IPS-20b (cell line): ENCODE measurements at regions not wholly inside any gene's neighbourhood (a gene's known extent, or its start where the extent isn't known, plus 50 kb on each side); places are given as distances from the start of the nearest gene placed in this dataset.

Source experiments
- H3K27ac ChIP-seq: one replicate; pipeline ENCODE4 v1.5.1; 2013; ENCODE audit warnings: low read length
- H3K27me3 ChIP-seq: 2 replicates; pipeline ENCODE4 v1.6.1; 2013; ENCODE audit warnings: mild to moderate bottlenecking, low read length, inconsistent platforms; ENCODE audit not compliant: insufficient read depth
- H3K36me3 ChIP-seq: 2 replicates; pipeline ENCODE4 v1.6.1; 2013; ENCODE audit warnings: low read depth, mild to moderate bottlenecking, inconsistent platforms, low read length, moderate library complexity; ENCODE audit not compliant: insufficient read depth
- H3K4me1 ChIP-seq: 2 replicates; pipeline ENCODE4 v1.6.1; 2013; ENCODE audit warnings: mild to moderate bottlenecking, control low read depth, inconsistent platforms, low read length, moderate library complexity; ENCODE audit not compliant: insufficient read depth
- H3K4me3 ChIP-seq: 2 replicates; pipeline ENCODE4 v1.5.1; 2013; ENCODE audit warnings: mild to moderate bottlenecking, low read length, inconsistent platforms
- H3K9ac ChIP-seq: 2 replicates; pipeline ENCODE4 v1.6.1; 2013; ENCODE audit warnings: low read depth, mild to moderate bottlenecking, inconsistent platforms, low read length, moderate library complexity
- H3K9me3 ChIP-seq: 2 replicates; pipeline ENCODE4 v1.6.1; 2013; ENCODE audit warnings: mild to moderate bottlenecking, low read depth, low read length, inconsistent platforms; ENCODE audit not compliant: insufficient read depth

DNA sequence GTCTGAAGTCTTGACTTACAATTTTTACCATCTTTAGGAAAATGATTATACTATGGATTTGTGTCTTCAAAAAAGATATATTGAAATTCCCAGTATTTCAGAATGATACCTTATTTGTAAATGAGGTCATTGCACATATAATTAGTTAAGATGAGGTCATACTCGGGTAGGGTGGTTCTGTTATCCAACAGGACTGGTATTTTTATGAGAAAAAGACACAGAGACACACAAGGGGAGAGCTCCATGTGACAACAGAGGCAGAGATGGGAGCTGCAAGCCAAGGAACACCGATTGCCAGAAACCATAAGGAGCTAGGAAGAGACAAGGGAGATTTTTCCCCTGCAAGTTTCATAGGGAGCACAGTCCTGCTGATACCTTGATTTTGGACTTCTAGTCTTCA lies 356.9 kb downstream of the ARL4A start:
- Histone ChIP-seq H3K4me1 (no peaks in the 10 kb centered on the region), H3K9me3 (no peaks in the 10 kb centered on the region), H3K27ac (no peak overlapping the region), H3K36me3 (no peaks in the 10 kb centered on the region), H3K27me3 (no peaks in the 10 kb centered on the region), H3K4me3 (no peak overlapping the region), H3K9ac (no peak overlapping the region)

DNA sequence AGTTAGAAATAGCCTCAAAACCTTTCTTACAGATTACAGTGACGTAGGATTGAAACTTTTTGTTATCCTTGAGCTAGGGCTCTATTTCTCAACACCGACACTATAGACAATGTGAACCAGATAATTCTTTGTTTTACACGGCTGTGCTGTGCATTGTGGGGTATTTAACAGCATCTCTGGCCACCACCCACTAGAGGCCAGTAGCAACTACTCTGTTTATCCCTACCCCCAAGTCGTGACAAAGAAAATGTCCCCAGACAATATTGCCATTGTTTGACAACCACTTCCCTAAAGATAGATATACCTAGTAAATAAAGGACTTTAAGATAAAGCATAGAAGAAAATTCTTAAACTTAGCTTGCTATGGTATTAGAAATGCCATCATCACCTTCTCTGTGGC lies 359.6 kb downstream of the ARL4A start:
- H3K4me1 ChIP-seq = no peaks in the 10 kb centered on the region
- H3K36me3 ChIP-seq = no peaks in the 10 kb centered on the region
- H3K9me3 ChIP-seq = no peaks in the 10 kb centered on the region
- H3K27ac ChIP-seq = no peak overlapping the region
- no peak overlapping the region for H3K4me3 ChIP-seq
- H3K9ac ChIP-seq = no peak overlapping the region
- no peaks in the 10 kb centered on the region for H3K27me3 ChIP-seq

DNA sequence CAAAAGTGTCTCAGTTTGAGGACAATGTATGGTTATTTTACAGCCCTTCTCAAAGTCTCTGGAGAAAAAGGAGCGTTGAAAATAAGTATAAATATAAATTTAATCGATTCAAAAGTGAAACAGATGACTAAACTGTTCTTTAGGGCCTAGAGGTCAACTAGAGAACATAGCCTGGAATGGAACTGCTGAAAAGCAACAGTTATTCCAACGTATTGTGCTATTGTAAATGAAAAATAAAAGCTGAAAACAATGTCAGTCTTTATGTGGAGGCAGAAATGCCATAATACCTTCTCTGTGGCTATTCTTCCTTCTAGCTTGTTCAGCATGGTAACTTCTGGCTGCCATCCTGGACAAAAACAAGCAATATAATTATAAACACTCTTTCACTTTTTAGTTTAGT lies 362.5 kb downstream of the ARL4A start:
- Histone ChIP-seq H3K27me3 (no peaks in the 10 kb centered on the region), H3K9ac (no peak overlapping the region), H3K36me3 (no peaks in the 10 kb centered on the region), H3K27ac (no peak overlapping the region), H3K9me3 (no peaks in the 10 kb centered on the region), H3K4me3 (no peak overlapping the region), H3K4me1 (no peaks in the 10 kb centered on the region)

DNA sequence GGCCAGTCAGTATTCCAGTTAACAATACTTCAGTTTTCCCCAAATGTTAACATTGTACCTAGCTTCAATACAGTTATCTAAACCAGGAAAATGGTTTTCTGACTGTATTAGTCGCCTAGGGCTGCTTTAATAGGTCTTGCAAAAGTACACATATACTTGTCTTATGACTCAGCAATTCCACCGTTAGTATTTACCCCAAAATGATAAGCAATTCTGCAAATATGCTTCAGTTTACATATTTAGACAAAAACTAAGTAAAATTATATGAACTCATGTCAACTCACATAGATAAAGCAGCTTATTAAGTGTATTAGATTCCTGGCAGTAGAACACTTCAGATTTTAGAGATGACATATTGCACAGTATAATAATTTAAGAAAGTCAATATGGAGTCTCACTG lies 363.3 kb downstream of the ARL4A start:
- no peak overlapping the region for H3K27ac ChIP-seq
- H3K36me3 ChIP-seq = no peaks in the 10 kb centered on the region
- no peaks in the 10 kb centered on the region for H3K27me3 ChIP-seq
- H3K9ac ChIP-seq = no peak overlapping the region
- H3K4me3 ChIP-seq = no peak overlapping the region
- H3K9me3 ChIP-seq = no peaks in the 10 kb centered on the region
- H3K4me1 ChIP-seq = no peaks in the 10 kb centered on the region

DNA sequence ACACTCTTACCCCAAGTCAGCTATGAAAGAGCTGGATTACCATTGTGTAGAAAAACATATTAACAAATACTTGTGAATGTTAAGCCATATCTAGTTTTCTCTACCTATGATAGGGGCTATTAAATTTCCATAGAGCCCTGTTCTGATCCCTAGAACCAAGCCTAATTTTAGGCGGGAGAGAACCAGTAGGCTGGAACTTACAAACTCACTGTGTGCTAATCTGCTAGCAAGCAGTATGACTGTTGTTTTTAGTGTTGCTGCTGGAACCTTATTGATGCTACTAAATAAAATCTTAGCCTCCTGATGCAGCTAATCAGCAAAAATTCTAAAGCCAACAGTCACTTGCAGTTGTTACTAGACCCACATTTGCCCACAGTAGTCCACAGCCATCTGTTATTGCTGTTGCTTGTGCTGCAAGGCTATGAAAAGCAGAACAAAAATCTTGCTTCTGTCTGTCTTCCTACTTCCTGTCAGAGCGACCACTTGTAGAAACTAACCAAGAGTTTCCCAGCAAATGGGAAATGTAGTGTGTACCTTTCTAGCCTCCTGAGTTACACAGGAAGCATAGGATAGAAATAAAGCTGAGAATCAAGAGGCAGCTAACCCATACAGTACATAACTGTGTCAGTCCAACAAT lies 368.4 kb downstream of the ARL4A start:
- Histone ChIP-seq H3K27me3 (no peaks in the 10 kb centered on the region), H3K4me3 (no peak overlapping the region), H3K4me1 (no peaks in the 10 kb centered on the region), H3K36me3 (no peaks in the 10 kb centered on the region), H3K27ac (no peak overlapping the region), H3K9me3 (no peaks in the 10 kb centered on the region), H3K9ac (no peak overlapping the region)

DNA sequence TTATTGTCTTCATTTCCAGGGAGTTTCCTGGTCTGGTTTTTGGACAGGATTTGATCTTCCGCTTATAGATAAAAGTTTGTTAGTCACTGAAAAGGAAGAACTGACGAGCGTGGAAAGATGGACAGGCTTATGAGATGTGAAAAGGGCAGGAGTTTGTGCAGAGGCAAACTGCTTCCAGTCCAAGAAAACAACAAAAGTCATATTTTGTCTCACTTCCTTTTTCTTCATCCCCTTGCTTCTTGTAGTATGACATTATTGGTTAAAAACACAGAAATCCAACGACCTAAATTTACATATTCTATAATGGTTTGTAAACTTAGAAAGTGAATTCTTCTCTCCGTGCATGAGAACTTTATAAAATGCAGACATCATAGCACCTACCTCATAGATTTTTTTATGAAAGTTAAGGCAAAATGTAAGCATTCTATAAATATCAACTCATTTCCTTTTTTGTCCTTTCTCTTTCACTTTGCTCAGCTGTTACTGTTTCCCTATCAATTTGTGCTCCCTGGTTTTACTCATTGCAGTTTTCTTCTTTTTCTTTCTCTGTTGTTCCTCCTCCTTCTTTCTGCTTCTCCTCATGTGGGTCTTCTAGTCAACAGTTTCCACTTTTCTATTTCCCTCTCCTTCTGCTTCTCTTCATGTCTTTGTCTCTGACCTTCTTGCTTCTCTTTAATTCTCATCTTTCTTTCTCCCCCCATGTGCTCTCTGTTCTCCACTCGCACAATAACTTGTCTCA lies 370.2 kb downstream of the ARL4A start:
- H3K9ac ChIP-seq = no peak overlapping the region
- H3K27ac ChIP-seq = no peak overlapping the region
- no peaks in the 10 kb centered on the region for H3K27me3 ChIP-seq
- no peaks in the 10 kb centered on the region for H3K4me1 ChIP-seq
- no peaks in the 10 kb centered on the region for H3K36me3 ChIP-seq
- no peaks in the 10 kb centered on the region for H3K9me3 ChIP-seq
- H3K4me3 ChIP-seq = no peak overlapping the region

DNA sequence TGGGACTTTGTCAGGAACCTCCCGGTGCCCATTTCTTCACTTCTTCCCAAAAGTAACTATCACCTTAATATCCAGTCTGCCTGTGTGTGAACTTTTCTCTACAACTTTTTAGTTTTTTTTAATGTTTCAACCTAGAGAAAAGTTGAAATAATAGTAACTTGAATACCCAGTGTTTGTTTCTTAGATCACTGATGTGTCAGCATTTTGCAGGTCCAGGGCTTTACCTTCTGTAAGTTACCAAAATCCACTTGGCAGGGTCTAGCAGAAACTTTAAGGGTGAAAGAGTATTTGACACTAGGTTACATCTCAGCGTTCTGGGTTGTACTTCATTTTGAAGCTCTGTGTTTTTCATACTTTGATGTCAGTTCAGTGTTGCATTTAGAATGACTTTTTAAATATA lies 372.7 kb downstream of the ARL4A start:
- H3K4me3 ChIP-seq = no peak overlapping the region
- H3K4me1 ChIP-seq = no peaks in the 10 kb centered on the region
- H3K9me3 ChIP-seq = no peaks in the 10 kb centered on the region
- H3K36me3 ChIP-seq = no peaks in the 10 kb centered on the region
- no peak overlapping the region for H3K9ac ChIP-seq
- H3K27ac ChIP-seq = no peak overlapping the region
- no peaks in the 10 kb centered on the region for H3K27me3 ChIP-seq

DNA sequence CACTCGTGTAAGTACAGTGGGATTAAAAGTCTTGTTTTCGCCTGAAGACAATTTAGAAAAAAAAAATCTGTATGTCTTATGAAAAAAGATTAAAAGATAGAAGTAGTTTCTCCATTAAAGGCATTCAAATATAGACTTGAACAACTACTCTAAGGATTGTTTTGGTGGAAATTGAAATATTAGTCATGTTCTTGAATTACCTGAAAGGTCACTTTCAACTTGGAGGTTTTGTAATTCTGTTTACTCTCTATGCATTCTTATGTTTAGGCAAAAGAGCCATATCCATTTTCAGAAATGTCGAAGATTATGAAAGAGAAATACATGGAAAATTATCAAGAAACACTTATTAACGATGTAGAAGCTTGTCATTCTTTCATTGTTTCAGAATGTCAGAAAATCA lies 373.7 kb downstream of the ARL4A start:
- Histone ChIP-seq H3K27me3 (no peaks in the 10 kb centered on the region), H3K4me3 (no peak overlapping the region), H3K36me3 (no peaks in the 10 kb centered on the region), H3K9me3 (no peaks in the 10 kb centered on the region), H3K4me1 (no peaks in the 10 kb centered on the region), H3K27ac (no peak overlapping the region), H3K9ac (no peak overlapping the region)

DNA sequence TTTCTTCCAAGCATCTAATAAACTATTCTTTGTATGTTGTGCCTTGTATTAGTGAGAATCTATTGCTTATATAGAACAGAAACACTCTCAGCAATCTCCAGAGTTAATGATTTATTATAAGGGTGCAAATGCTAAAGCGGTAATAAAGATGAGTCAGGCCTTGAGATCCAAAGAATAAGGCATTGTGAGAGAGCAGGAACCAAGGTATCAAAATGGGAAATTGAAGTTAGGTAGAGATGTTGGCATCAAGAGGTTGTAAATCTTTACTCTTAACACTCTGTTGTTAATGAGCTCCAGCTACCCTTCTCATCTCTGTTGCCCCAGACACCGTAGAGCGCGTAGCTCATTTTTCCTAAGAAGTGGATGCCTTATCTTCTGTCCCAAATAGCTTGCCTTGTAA lies 375.2 kb downstream of the ARL4A start:
- Histone ChIP-seq H3K9ac (no peak overlapping the region), H3K4me1 (no peaks in the 10 kb centered on the region), H3K27ac (no peak overlapping the region), H3K36me3 (no peaks in the 10 kb centered on the region), H3K4me3 (no peak overlapping the region), H3K27me3 (no peaks in the 10 kb centered on the region), H3K9me3 (no peaks in the 10 kb centered on the region)

DNA sequence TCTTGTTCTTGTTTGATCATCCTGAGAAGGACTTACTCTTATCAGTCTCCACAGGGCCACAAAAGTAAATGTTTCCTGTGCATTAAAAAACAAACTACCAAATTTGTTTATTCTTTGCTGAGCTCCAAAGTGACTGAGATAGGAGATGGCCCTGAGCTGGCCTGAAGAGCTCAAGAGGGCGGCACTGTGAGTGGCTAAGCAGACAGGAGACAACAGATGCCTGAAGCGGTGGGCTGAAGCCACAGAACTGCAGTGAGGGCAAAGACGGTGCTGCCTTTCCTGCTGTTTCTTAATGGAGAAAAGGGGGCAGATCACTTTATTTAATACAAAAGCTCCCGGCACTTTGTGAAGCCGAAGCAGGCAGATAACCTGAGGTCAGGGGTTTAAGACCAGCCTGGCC lies 379.6 kb downstream of the ARL4A start:
- no peak overlapping the region for H3K4me3 ChIP-seq
- no peak overlapping the region for H3K9ac ChIP-seq
- H3K36me3 ChIP-seq = no peaks in the 10 kb centered on the region
- no peaks in the 10 kb centered on the region for H3K9me3 ChIP-seq
- H3K27ac ChIP-seq = no peak overlapping the region
- no peaks in the 10 kb centered on the region for H3K4me1 ChIP-seq
- H3K27me3 ChIP-seq = no peaks in the 10 kb centered on the region

DNA sequence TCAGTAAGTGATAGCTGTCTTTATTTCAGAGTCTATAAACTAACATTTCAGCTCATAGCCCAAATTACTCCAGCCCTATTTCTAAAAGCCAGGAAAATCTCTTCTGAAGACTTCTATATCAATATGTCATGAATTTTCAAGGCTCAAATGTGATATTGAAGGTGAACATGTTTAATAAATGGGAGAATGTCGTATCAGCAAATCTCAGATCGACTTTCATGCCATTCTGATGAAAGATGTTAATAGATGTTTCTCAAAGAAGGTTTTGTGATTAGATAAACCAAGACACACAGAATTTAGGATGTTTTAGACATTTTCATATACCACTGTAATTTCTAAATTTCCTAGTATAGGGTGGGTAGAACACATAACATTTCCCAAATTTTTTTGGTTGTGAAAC lies 380.6 kb downstream of the ARL4A start:
- Histone ChIP-seq H3K36me3 (no peaks in the 10 kb centered on the region), H3K27me3 (no peaks in the 10 kb centered on the region), H3K4me3 (no peak overlapping the region), H3K27ac (no peak overlapping the region), H3K4me1 (no peaks in the 10 kb centered on the region), H3K9me3 (no peaks in the 10 kb centered on the region), H3K9ac (no peak overlapping the region)

DNA sequence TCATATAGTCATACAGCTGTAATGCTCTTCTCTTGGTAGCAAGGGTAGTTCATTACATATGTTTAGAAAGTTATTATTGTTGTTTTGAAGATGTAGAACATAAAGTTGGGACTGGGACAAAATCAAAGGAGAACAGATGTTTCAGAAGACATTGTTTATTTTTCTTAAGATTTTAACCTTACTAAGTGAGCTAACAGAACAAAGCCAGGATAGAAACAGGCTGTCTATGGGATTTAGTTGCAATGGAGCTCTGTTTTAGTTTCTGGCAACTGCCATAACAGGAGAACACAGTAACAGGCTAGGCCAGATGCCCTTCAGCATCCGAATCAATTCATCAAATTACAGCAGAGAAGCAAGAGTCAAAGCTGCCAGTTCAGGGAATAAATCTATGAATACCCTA lies 382.4 kb downstream of the ARL4A start:
- no peak overlapping the region for H3K4me3 ChIP-seq
- H3K36me3 ChIP-seq = no peaks in the 10 kb centered on the region

More for the DNA sequence above, 382.4 kb downstream of the ARL4A start:
- H3K4me1 ChIP-seq = no peaks in the 10 kb centered on the region
- H3K9me3 ChIP-seq = no peaks in the 10 kb centered on the region
- no peak overlapping the region for H3K27ac ChIP-seq
- no peak overlapping the region for H3K9ac ChIP-seq
- H3K27me3 ChIP-seq = no peaks in the 10 kb centered on the region
